ENCODE measurements at regions not wholly inside any gene's neighbourhood (a gene's known extent, or its start where the extent isn't known, plus 50 kb on each side); places are given as distances from the start of the nearest gene placed in this dataset.
"Not testable (repeated sequence)": the region's sequence is repeated elsewhere in the genome, so short reads cannot be mapped to it uniquely, and the experiment has no call there.

DNA sequence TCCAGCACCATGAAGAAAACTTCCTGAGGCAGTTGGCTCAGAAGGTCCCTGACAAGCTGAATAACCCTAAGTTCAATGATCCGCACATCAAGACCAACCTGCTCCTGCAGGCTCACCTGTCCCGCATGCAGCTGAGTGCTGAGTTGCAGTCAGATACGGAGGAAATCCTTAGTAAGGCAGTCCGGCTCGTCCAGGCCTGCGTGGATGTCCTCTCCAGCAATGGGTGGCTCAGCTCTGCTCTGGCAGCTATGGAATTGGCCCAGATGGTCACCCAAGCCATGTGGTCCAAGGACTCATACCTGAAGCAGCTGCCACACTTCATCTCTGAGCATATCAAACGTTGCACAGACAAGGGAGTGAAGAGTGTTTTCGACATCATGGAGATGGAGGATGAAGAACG, 88.4 kb upstream of the SMURF2 start:
- no peak for TF ChIP-seq CTCF (IDR thresholded peaks at IDR 0.05; ENCODE audit: insufficient read depth, low read length, missing control alignments)
- POLR2A ChIA-PET: no interaction called here
- CTCF ChIA-PET: interaction anchor here (1.0 kb wide), 1 partner anchor 23 kb away, joined by 3 read pairs; no protein-coding TSS in a partner anchor
- no peak overlapping the region for H3K4me3 ChIP-seq (ENCODE audit: low read depth, low read length)
- DNase-seq (ENCODE audit: low read depth, low spot score): no peak

- no peak overlapping the region for H3K4me3 ChIP-seq (ENCODE audit: low read depth, low read length)
- no peak for DNase-seq (ENCODE audit: low read depth, low spot score)
- POLR2A ChIA-PET: no interaction called here
- no peak for TF ChIP-seq CTCF (IDR thresholded peaks at IDR 0.05; ENCODE audit: insufficient read depth, low read length, missing control alignments)
- CTCF ChIA-PET: interaction anchor here (2.1 to 2.9 kb wide), 2 partner anchors 10 to 28 kb away, joined by 7 to 9 read pairs; no protein-coding TSS in a partner anchor
These were observed 87.2 kb upstream of the SMURF2 start for GRCh38 chr17:64749306-64749705.

DNA sequence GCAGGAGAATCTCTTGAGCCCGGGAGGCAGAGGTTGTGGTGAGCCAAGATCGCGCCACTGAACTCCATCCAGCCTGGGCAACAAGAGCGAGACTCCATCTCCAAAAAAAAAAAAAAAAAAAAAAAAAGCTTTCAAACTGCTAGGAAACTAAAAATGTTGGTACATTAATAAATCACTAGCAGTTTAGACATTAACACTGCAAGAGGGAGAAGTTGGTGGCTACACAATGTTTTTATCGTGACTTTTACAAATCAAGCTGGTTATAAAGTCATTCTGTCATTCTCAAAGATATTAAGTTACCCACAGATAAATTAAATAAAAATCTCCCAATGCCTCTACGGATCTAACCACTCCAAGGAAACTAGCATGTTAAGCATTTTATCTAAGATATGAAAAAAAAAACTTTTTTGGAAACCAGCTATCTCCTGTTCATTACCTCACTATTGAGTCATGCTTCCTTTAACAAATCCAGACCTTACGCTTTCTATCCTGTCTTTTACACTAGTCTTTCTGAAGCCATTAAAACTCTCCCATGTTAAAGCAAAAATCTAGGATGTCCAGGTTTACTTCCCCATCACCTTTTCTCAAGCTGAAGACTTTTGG, 85.9 kb upstream of the SMURF2 start:
- ChIA-PET CTCF (interaction anchor here (1.4 to 2.9 kb wide), 3 partner anchors 9 to 212 kb away, joined by 3 to 9 read pairs (median 7); no protein-coding TSS in a partner anchor), POLR2A (interaction anchor here (0.7 to 1.0 kb wide), 2 partner anchors 93 to 141 kb away, joined by 3 read pairs; no protein-coding TSS in a partner anchor)
- no peak for DNase-seq (ENCODE audit: low read depth, low spot score)

DNA sequence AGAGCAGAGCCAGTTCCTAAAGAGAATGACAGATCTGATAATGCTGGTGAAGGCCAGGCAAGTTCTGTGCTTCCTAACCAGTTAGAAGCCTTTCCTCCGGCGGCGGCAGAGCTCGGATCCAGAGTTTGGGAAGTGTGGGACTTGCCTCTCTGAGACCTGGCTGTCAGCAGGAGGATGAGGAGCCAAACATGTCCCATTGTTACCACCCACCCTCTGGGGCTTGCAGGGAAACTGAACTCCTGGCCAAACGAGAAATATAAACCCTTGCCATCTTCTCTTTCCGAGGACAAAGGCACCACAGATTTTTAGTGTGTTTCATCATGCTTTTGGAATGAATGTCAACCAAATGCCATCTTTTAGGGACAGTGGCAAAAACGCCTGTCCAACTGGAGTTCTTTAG, 80.2 kb upstream of the SMURF2 start:
- DNase-seq (ENCODE audit: low read depth, low spot score): no peak
- ChIA-PET CTCF (no interaction called here), POLR2A (interaction anchor here (1.7 kb wide), 1 partner anchor 63 kb away, joined by 4 read pairs; no protein-coding TSS in a partner anchor)
- H3K4me3 ChIP-seq (ENCODE audit: low read depth, low read length): no peak overlapping the region
- no peak for TF ChIP-seq CTCF (IDR thresholded peaks at IDR 0.05; ENCODE audit: insufficient read depth, low read length, missing control alignments)

More for the DNA sequence above, 85.9 kb upstream of the SMURF2 start:
- TF ChIP-seq CTCF (IDR thresholded peaks at IDR 0.05; ENCODE audit: insufficient read depth, low read length, missing control alignments): no peak
- no peak overlapping the region for H3K4me3 ChIP-seq (ENCODE audit: low read depth, low read length)

DNA sequence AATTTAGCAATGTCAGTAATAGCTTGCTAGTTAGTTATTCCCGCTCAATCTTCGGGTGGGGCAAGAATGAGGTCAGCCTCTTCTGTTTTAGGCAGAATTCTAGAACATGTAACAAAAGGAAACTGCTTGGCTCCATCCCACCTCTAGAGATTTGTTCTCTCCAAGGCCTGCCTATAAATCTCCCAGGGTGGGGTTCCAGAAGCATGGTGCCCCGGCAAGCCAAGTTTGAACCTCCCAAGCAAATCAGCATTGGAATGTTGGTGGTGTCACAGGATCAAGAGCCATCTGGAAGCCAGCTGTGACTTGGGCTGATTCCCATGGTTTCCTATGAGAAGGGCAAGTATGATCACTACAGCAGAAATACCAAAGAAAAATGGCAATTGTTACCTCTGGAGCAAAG, 79.8 kb upstream of the SMURF2 start:
- CTCF ChIA-PET: interaction anchor here (1.4 to 7.2 kb wide), 2 partner anchors 14 to 87 kb away, joined by 3 to 45 read pairs; no protein-coding TSS in a partner anchor
- H3K4me3 ChIP-seq (ENCODE audit: low read depth, low read length); DNase-seq (ENCODE audit: low read depth, low spot score): not testable (repeated sequence)
- POLR2A ChIA-PET: interaction anchor here (0.5 to 2.1 kb wide), 4 partner anchors 9 to 440 kb away, joined by 3 to 8 read pairs (median 4); no protein-coding TSS in a partner anchor

GRCh38 chr17:64741038-64741641, 79.0 kb upstream of the SMURF2 start:
- ChIA-PET POLR2A (interaction anchor here (0.5 to 2.1 kb wide), 4 partner anchors 9 to 439 kb away, joined by 3 to 8 read pairs (median 3); no protein-coding TSS in a partner anchor), CTCF (interaction anchor here (1.1 to 7.2 kb wide), 4 partner anchors 13 to 208 kb away, joined by 3 to 45 read pairs (median 3); no protein-coding TSS in a partner anchor)
- no peak for TF ChIP-seq CTCF (IDR thresholded peaks at IDR 0.05; ENCODE audit: insufficient read depth, low read length, missing control alignments)
- DNase-seq (ENCODE audit: low read depth, low spot score): no peak
- peak overlapping the region; percentile 19 for H3K4me3 ChIP-seq (ENCODE audit: low read depth, low read length)
